ENCODE measurements at regions not wholly inside any gene's neighbourhood (a gene's known extent, or its start where the extent isn't known, plus 50 kb on each side); places are given as distances from the start of the nearest gene placed in this dataset.
"Not testable (repeated sequence)": the region's sequence is repeated elsewhere in the genome, so short reads cannot be mapped to it uniquely, and the experiment has no call there.

DNA sequence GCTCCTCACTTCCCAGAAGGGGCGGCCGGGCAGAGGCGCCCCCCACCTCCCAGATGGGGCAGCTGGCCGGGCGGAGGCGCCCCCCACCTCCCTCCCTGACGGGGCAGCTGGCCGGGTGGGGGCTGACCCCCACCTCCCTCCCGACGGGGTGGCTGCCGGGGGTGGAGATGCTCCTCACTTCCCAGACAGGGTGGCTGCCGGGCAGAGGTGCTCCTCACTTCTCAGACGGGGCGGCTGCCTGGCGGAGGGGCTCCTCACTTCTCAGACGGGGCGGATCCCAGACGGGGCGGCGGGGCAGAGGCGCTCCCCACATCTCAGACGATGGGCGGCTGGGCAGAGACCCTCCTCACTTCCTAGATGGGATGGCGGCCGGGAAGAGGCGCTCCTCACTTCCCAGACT lies 177.4 kb upstream of the FLRT2 start:
- DNase-seq: not testable (repeated sequence)

DNA sequence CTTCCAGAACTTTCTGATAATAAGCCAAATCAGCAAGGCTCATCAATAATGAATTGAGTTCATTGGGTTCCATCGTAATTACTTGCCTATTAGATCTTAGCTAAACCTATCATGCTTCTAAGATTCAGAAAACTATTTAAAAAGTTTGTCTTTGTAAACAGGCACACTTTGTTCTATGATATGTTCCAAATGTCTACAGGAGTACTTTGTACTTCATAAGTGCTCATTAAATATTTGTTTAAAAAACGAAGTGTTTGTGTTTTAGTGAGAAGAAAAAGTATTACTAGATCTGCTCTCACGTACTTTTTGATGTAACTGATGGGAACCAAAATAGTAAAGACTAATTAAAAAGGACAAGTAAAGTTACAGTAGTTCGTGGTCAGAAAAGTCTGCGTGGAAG lies 172.8 kb upstream of the FLRT2 start:
- no peak for DNase-seq

DNA sequence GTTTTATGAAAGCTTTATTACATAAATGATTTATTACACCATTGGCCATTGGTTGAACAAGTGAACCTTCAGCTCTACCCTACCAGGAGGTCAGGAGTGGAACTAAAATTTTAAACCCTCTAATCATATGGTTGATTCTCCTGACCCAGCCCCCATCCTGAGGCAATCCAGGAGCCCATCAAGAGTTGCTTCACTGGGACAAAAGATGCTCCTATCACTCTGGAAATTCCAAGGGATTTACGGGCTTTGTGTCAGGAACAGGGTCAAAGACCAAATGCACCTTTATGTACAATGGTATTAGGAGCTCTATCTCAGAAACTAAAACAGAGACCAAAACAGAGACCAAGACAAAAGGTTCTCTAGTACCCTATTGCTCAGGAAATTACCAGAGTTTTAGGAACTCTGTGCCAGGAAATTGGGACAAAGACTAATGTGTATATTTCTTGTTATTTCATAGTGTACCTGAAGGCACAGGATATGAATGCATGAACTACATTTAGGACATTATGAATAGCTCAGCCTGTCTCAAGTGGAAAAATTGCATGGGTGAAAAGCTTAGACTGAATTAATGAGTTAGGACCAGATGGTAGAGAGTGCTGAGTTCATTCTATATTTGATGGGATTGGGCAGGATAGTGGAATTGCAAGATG lies 171.7 kb upstream of the FLRT2 start:
- DNase-seq: no peak

DNA sequence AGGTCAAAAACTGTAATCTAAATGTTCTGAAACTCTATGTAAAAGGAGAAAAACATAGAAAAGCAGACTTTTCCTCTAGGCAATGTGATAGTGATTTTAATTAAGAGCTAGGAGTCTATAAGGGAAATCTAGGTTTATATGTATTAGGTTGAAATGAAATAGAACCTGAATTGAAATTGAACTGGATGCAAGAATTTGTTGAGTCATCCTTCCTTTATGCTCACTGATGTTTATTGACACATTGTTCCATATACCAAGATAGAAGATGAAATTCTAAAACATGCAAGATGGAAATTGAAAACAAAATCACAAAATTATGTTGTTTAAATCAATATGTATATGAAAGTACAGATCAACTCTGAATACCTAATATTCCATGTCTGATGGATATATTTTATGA lies 170.4 kb upstream of the FLRT2 start:
- DNase-seq: no peak

DNA sequence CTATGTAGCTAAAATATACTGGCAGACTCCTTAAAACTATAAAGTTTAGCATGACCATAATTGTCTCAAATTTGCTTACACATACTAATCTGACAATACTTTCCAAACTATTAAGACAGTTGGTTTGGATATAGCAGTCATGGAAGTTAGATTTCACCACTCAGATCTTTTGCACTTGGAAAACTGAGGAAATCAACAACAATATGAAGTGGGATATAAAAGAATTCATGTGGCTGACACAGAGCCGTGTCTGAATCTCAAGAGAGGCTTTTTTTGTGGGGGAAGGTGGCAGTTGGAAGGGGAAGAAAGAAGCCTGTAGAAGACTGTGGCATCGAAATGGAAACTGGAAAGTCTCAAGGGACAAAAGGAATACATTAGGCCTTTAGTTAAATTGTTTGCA lies 166.6 kb upstream of the FLRT2 start:
- DNase-seq: no peak

DNA sequence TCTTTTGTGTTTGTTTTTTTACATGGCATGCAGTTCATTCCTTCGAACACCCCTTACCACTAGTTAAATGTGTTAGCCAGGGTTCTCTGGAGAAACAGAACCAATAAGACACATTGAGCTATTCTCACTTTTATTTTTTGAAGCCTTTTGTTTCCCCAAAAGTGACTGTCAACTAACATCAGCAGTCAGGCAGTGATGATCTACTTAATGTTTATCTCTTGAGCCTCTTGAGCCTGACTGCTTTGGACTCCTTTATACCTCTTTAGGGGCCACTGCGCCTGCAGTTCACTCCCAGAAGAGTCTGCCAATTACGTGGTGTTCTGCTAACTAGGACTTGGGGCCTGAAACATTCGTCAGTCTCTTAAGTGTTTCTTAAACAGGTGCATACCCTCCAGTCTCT lies 163.7 kb upstream of the FLRT2 start:
- no peak for DNase-seq

DNA sequence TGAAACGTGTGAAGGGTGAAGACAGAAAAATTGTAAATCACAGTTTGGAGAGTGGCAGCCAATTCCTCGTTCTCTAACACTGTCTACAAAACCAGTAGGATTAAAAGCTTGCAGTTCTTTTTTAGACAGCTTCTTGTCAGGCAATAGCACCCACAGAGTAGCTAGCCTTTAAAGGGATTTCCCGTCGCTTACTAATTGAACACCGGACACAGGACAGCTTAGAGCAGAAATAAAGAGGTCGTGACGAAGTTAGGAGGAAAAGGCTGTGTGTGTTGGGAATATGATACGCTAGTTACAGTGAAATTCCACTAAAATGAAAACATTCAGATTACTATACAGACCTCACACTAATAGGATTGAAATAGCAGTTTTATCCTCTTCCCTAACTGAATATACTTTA lies 149.1 kb upstream of the FLRT2 start:
- no peak for DNase-seq

DNA sequence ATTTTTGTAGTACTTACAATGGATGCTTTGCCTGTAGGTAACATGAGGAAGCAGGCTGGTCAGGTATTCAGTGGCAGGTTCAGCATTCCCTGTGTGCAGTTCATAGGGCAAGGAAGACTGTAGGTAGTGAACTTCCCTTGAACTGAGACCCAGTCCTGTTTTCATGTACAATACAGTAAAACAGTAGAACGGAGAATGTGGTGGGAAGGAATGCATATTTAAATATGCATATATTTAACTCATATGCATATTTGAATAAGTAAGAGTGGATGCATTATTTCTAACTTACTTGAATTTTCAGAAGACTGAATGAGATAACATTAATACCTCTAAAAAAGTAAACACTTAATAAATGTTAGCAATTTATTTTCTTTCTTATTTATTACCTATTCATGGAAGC lies 147.6 kb upstream of the FLRT2 start:
- no peak for DNase-seq

DNA sequence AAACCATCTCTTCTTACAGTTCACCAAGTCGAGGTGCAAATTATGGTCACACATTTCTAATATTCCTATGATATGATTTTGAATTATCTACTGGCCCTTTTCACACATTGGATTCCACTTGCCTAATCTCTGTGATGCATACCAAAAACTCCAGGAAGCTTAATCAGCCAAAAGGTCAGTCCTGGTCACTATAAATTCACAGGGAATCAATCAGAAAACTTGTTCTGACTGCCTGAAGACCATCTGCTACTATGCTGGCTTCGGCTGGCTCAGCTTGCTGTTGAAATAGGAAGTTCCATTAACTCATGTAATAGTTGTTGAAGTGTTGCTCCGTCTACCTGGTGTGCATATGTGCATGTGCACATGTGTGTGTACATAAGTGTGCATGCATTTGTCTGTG lies 142.8 kb upstream of the FLRT2 start:
- DNase-seq: no peak

DNA sequence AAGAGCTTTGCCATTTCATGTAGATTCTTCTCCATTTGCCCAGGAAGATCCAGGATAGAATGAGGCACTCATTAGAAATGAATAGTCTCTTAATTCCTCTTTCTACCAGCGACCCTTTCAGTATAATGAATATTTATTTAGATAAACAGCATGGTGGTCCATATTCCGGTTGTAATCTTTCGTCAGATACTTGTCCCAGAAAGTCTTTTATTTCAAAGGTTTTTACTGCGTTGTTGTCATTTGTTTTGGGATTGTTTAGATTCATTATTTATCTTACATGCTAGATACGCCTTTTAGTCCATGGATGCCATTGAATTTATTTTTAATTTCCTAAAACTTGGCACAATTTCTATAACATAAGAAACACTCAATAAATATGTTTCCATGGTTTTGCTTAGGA lies 139.7 kb upstream of the FLRT2 start:
- DNase-seq: no peak

DNA sequence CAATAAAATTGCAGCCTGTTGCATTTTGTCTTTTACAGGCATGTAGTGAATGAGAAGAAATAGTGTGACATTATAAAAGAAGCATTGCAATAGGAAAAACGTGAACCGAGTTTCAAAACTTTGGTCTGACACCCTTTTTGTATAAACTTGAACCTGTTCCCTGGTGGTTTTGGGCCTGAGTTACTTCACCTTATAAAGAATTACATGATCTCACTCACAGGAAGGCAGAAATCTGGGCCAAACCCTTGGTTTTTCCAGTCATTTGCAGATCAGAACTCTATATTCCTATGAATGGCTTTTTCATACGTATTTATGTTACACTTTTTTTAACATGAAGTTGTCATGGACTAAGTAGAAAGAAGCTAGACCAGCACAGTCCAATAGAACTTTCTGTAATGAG lies 138.5 kb upstream of the FLRT2 start:
- no peak for DNase-seq

DNA sequence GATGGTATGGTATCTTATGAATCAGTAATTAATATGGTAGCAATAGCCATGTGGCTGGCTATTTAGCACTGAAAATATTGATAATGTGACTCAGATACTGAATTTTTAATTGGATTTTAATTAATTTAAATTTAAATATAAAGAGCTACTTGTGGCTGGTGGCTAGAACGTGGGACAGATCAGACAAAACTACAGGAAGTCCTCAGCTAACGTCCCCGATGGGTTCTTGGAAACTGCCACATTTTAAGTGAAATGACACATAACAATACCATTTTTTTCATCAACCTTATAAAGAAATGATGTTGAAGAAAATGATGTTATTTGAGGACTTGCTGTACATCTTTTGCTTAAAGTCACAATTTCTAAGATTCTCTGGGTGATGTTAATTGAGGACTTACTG lies 138.1 kb upstream of the FLRT2 start:
- no peak for DNase-seq

DNA sequence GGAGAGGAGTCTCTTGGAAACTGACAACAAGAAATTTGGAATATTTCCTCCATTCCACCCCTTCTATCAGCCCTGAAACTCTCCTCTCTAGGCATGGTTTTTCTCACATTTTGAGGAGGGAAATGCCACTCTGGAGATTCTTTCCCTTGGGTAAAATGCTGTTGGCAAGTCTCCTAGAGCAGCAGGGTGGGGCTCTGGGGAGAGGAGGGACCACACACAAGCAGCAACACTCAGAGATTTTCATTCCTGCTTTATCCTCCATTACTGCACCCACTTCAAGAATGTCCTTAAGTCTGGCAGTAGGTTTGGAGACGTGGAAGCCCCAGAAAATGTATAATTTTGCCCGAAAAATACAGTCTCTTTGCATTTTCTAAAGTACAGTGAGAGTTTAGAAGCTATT lies 130.8 kb upstream of the FLRT2 start:
- DNase-seq: no peak

DNA sequence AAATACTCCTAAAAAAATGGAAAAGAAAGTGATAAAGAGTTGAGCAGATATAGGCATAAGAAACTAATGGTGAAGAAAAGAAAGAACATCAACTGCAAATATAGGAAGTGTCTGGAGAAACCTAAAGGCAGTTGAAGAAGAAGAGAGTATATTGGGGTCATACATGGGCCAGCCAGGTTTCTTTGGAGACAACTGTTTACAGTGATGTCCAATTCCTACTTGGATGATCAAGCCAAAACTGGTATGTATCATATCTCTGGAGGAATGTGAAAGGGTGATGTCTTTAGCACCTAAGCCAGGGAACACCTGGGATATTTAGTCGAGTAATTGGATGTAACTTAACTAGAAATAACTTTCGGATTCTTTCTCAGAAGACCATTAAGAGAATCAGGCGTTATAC lies 129.3 kb upstream of the FLRT2 start:
- DNase-seq: no peak

DNA sequence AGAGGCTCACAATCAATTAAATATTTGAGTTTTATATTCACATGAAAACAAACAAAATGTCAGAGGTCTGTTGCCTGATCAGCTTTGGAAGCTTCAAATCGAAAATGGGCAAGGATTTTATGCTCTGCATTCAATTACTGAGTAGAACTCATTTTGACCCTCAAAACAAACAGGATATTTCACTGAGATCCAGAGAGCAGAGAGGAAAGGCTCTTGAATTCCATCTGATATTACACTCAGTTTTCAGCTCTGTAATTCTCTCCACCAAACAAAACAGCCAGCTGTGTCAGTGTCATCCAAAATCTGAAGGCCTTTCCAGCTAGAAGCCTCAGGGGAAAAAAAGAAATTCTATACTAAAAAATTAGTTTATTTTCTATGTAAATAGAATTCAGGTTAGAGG lies 128.6 kb upstream of the FLRT2 start:
- no peak for DNase-seq

DNA sequence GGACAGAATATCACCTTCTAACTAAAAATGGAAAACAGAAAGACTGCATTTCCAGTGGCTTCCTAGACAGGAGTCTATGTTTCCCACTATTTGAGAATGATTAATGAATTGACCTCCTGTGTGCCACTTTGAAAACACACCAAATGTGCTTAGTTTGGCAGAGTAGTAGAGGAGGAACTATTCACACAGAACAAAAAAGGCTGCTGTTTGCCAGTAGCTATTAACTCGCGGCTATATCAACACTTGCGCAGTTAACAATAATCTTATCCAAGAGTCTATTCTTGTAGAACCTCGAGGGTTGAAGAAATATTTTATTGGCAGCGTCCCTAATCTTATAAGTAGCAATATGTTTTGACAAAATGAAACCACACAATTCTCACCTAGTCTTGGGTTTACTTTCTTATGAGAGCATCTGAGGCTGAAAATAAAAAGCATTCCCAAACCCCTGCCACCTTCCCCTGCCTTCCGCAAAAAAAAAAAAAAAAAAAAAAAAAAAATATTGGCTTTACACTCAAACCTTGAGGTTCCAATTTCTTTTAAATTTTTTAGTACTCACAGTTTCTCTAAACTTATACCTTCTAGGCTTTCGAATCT lies 127.3 kb upstream of the FLRT2 start:
- no peak for DNase-seq

DNA sequence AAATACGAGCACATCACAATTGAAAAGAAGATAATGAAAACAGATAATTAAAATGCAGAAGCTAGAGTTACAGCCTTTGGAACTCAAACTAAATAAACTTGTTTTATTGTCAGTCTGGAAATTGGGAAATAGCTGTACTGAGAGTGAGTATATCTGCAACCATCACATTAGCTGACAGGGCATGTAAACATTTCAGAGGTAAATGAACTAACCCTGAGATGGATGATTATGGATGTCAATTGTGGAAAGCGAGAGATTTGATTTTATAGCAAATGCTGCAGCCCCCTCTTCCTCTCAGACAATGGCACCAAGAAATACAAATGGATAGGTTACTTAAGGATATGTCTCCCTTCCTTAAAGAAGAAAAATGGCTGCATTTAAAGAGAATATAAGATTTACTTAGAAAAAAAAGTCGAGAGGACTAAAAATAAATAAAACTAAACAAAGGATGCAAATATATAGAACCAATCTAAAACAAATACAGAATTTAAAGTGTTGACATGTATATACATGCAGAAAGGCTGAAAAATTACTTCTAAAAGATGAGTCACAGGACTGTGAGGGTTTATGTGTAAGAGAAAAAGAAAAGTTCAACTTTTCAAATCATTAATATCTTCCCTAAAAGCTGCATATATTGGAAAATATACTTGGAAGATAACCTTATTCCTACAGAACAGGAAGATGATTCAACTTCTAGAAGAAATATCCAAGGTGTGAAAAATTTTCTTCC lies 120.3 kb upstream of the FLRT2 start:
- DNase-seq: no peak

DNA sequence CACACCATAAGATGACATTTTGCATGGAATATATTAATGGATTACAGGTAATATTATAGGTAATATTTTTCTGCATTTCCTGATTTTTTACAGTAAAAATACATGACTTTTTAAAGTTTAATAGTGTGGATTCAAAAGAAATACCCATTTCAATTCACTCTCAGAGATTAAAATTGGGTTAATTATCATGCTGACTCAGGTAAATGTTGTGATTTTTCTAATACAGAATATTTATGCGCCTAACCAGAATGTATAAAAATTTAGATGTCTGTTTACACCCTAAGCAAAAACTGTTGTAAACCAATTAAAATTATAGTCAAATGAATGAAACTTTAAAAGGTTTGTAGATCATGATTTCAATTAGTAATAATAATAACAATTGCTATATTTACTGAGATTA lies 117.2 kb upstream of the FLRT2 start:
- no peak for DNase-seq

DNA sequence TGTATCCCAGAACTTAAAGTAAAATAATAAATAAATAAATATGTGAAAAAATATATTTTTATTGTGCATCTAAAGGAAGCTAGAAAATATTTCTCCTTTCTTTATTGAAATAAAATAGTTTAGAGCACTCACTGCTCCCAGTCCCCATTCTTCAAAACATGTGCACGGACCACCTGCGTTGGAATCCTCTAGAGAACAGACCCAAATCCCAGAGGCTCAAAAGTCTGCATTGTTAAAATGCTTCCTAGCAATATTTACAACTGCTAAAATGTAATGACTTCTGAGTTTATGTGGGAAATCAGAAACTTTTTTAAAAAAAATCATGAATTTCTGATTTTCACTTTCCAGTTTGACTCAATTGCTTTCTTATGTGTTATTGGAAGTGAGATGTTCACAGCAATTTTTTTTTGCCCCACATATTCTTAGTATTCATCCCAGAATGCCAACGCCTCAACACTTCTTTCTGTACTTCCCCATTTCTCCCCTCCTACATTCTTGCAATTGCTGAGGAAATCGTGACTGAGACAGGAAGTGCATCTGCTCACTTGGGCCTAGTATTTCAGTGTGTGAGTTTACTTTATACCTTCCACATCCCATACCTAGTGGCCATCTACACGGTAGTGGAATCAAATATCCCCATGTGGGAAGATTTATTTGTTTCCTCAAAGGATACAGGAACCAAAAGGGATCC lies 116.0 kb upstream of the FLRT2 start:
- DNase-seq: no peak

DNA sequence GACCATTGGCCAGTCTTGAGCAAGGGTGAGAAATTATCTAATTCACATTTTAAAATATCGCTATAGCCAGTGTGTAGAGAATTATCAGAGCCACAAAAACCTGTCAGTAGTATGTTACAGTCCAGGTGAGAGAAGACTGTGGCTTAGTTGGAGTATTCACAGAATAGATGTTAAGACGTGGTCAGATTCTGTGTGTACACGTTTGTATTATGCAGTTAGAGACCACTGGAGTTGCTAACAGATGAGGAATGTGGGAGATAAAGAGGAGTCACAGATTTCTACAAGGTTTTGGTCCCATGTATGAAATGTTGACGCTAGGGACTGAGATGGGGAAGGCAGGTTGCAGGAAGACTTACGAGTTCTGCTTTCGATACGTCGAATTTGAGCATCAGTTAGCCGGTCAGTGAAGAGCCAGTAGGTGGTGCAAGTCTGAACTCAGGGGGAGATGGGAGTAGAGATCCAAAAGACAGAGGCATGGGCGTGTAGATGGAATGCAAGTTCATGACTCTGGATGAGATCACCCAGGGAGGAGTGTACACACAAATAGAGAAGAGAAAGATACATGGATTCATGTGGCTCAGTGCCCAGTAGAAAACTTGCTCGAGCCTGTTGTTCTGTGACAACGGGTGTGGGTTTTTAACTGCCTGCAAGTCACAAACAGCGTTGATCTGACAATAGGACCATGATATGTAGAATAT lies 114.8 kb upstream of the FLRT2 start:
- DNase-seq: no peak

DNA sequence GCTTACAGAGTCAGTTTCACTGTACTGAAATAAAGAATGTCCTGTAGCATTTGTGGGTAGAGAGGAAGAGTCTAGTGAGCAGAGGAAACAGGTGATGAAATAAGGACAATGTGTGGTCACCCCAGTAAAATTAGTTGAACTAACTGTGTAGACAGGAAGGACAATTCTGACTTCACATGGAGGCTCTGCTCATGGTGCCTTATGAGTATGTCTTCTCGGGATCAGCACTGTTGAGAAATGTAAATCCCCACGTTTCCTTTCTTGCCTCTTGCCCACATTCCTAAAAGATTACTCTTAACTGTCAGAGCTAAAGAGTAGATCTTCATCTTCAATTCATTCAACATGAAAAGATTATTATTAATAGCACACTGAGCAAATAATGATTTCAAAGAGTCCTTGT lies 113.2 kb upstream of the FLRT2 start:
- DNase-seq: no peak

DNA sequence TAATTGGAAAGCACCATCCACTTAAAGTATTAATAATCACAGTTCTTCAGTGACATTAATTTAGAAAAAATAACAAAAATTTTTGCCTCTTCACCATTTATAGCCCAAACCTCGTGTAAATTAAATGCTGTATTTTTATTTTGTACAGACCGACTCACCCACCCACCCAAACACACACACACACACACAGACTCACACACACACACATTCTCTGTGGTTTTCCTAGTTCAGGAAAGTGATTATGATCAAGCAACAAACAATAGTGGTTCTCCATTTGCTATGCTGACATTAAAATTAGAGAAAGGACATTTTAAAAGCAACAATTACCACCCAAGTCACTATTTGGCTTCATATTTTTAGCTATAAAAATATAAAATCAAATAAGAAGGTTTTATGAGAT lies 112.5 kb upstream of the FLRT2 start:
- DNase-seq: no peak

DNA sequence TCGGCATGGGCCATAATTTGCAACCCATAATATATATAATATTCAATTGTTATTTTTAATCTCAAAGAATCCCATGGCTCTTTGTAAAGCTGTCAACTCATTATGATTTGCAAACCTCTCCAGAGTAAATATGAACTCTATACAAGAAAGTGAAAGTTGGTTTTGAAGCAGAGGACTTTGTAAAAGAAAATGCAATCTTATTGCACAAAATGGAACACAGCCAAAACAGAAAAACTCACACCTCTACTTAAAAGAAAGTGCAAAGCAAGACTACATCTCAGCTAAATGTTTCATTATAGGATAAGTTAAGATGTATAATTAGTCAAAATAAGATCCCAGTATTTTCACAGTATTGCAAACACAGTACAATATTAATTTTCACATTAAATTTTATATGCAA lies 111.2 kb upstream of the FLRT2 start:
- DNase-seq: no peak
